ENCODE measurements at regions not wholly inside any gene's neighbourhood (a gene's known extent, or its start where the extent isn't known, plus 50 kb on each side); places are given as distances from the start of the nearest gene placed in this dataset.
"Not testable (repeated sequence)": the region's sequence is repeated elsewhere in the genome, so short reads cannot be mapped to it uniquely, and the experiment has no call there.

GRCh38 chr5:113723021-113723420 lies 209.5 kb downstream of the YTHDC2 start:
- no peak for DNase-seq

- DNase-seq, result no peak
Measured at GRCh38 chr5:113735751-113736150, 222.3 kb downstream of the YTHDC2 start.

- DNase-seq, result no peak
Measured at GRCh38 chr5:113742176-113742575, 228.7 kb downstream of the YTHDC2 start.

- DNase-seq, result no peak
Measured at GRCh38 chr5:113742639-113743038, 229.1 kb downstream of the YTHDC2 start.

- no peak for DNase-seq
Measured at GRCh38 chr5:113748403-113748802, 234.9 kb downstream of the YTHDC2 start.

GRCh38 chr5:113749334-113749733 lies 235.8 kb downstream of the YTHDC2 start:
- DNase-seq, result no peak

- DNase-seq, result not testable (repeated sequence)
Measured at GRCh38 chr5:113753182-113753581, 239.7 kb downstream of the YTHDC2 start.

GRCh38 chr5:113755516-113755915 lies 242.0 kb downstream of the YTHDC2 start:
- DNase-seq, result no peak

GRCh38 chr5:113757508-113757907 lies 244.0 kb downstream of the YTHDC2 start:
- no peak for DNase-seq

GRCh38 chr5:113759505-113759904 lies 246.0 kb downstream of the YTHDC2 start:
- DNase-seq, result no peak

- DNase-seq, result no peak
Measured at GRCh38 chr5:113760486-113760885, 247.0 kb downstream of the YTHDC2 start.

GRCh38 chr5:113761594-113761993 lies 248.1 kb downstream of the YTHDC2 start:
- DNase-seq, result no peak

- DNase-seq, result no peak
Measured at GRCh38 chr5:113764382-113764781, 250.9 kb downstream of the YTHDC2 start.

GRCh38 chr5:113766827-113767226 lies 253.3 kb downstream of the YTHDC2 start:
- DNase-seq, result not testable (repeated sequence)

GRCh38 chr5:113770648-113771047 lies 257.2 kb downstream of the YTHDC2 start:
- no peak for DNase-seq

- DNase-seq, result no peak
Measured at GRCh38 chr5:113771483-113771882, 258.0 kb downstream of the YTHDC2 start.

- no peak for DNase-seq
Measured at GRCh38 chr5:113776168-113776567, 262.7 kb downstream of the YTHDC2 start.

- DNase-seq, result no peak
Measured at GRCh38 chr5:113776832-113777525, 263.5 kb downstream of the YTHDC2 start.

GRCh38 chr5:113778147-113778546 lies 264.7 kb downstream of the YTHDC2 start:
- no peak for DNase-seq

GRCh38 chr5:113788141-113788655 lies 274.7 kb downstream of the YTHDC2 start:
- DNase-seq, result no peak

GRCh38 chr5:113789769-113790168 lies 276.3 kb downstream of the YTHDC2 start:
- DNase-seq, result no peak

- no peak for DNase-seq
Measured at GRCh38 chr5:113792806-113793205, 279.3 kb downstream of the YTHDC2 start.

- no peak for DNase-seq
Measured at GRCh38 chr5:113794981-113795380, 281.5 kb downstream of the YTHDC2 start.

- no peak for DNase-seq
Measured at GRCh38 chr5:113800686-113801085, 287.2 kb downstream of the YTHDC2 start.

- DNase-seq, result no peak
Measured at GRCh38 chr5:113804264-113804663, 290.8 kb downstream of the YTHDC2 start.
